ENCODE measurements at regions not wholly inside any gene's neighbourhood (a gene's known extent, or its start where the extent isn't known, plus 50 kb on each side); places are given as distances from the start of the nearest gene placed in this dataset.
A peak's percentile ranks its signal among the peaks of the same experiment; 100 is the strongest.

DNA sequence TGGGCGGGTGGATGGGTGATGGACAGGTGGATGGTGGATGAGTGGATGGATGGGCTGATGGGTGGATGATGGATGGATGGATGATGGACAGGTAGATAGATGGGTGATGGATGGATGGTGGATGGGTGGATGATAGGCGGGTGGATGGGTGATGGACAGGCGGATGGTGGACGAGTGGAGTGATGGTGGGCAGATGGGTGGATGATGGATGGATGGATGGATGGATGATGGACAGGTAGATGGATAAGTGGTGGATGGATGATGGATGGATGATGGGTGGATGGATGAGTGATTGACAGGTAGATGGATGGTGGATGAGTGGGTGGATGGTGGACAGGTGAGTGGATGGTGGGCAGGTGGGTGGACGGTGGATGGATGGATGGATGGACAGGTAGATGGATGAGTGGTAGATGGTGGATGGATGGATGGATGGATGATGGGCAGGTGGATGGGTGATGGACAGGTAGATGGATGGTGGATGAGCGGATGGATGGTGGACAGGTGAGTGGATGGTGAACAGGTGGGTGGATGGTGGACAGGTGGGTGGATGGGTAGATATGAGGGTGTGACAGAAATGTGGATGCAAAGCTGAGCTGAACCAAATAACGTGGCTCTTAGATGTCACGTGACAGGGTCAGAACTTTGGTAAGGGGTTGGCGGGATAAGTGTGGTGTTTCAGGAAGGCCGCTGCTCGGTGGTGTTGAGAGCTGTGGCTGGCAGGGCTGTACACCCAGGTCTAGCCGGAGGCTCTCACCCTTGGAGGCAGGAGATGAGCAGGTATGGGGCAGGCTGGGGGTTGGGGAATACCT is 234.3 kb upstream of the CIBAR2 start:
- H3K9me3 ChIP-seq = no peaks in the 10 kb centered on the region
- no peaks in the 10 kb centered on the region for H3K27me3 ChIP-seq
- intact Hi-C loops (cut with DNase I) = no loop called here
- no peak overlapping the region for H3K4me3 ChIP-seq
- no peak for FAIRE-seq
- ATAC-seq = no peak
- H3K36me3 ChIP-seq = no peaks in the 10 kb centered on the region
- 92 to 97% methylated on average over 12 of the region's 12 CpGs for WGBS, 2 donors
- no peak for DNase-seq
- H3K27ac ChIP-seq = no peak overlapping the region
- TF ChIP-seq, protein P1, sequence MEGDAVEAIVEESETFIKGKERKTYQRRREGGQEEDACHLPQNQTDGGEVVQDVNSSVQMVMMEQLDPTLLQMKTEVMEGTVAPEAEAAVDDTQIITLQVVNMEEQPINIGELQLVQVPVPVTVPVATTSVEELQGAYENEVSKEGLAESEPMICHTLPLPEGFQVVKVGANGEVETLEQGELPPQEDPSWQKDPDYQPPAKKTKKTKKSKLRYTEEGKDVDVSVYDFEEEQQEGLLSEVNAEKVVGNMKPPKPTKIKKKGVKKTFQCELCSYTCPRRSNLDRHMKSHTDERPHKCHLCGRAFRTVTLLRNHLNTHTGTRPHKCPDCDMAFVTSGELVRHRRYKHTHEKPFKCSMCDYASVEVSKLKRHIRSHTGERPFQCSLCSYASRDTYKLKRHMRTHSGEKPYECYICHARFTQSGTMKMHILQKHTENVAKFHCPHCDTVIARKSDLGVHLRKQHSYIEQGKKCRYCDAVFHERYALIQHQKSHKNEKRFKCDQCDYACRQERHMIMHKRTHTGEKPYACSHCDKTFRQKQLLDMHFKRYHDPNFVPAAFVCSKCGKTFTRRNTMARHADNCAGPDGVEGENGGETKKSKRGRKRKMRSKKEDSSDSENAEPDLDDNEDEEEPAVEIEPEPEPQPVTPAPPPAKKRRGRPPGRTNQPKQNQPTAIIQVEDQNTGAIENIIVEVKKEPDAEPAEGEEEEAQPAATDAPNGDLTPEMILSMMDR (IDR thresholded peaks at IDR 0.05) = no peak
- peaks cover 11 to 20% (median 16%) of the 10 kb centered on the region in 3 donors for H3K4me1 ChIP-seq

DNA sequence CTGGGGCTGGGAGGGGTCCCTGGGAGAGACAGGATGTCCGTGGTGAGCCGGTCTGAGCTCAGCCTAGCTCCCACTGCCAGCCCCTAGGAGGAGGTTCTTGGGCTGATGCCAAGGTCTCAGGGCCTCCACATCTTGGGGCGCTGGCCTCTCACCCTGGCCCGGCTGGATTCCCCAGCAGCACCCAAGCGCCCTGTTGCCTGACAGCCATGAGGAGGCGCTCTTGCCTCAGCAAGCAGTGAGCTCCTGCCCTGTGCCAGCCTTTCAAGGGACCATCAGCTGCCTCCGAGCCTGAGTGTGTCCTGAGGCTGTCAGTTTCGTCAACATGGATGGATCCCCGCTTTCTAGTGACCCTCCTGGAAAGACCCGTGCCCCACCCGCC is 234.9 kb upstream of the CIBAR2 start:
- 82 to 83% methylated on average over 10 to 11 of the region's 11 CpGs for WGBS, 2 donors
- DNase-seq (peak in 2 of 6 donors; percentile 65 to 78), FAIRE-seq (no peak), ATAC-seq (no peak)
- H3K4me3 ChIP-seq = no peak overlapping the region
- intact Hi-C loops (cut with DNase I) = no loop called here
- no peaks in the 10 kb centered on the region for H3K36me3 ChIP-seq
- H3K4me1 ChIP-seq = peaks cover 11 to 20% (median 19%) of the 10 kb centered on the region in 3 donors
- H3K27ac ChIP-seq = no peak overlapping the region
- no peaks in the 10 kb centered on the region for H3K9me3 ChIP-seq
- TF ChIP-seq, protein P1 (IDR thresholded peaks at IDR 0.05) = no peak
- no peaks in the 10 kb centered on the region for H3K27me3 ChIP-seq

DNA sequence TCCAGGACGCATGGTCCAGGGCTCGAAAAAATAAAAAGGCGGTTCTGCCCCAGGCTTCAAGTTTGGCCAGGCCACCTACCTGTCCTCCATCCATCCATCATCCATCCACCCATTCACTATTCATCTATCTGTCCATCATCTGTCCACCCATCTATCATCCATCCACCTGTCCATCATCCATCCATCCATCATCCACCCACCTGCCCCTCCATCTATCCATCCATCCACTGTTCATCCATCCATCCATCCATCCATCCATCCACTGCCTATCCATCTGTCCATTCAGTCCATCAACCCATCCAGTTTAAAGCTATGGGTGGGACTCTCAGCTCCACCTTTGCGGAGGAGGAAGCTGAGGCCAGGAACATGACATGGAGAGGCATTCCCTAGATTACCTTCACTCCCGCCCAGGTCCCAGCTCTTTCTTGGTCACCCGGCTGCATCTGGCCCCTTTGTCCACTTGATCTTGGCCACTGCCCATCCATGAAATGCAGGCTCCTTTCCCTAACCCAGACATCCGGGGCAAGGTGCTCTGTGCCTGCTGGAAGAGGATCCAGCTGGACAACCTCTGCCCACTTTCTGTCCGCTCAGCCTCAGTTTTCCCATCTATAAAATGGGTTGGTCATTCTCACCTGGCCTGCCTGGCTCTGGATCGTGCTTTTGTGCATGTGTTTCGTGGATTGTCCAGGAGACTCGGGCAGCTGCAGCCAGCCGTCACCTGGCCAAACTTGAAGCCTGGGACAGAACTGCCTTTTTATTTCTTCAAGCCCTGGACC is 236.0 kb upstream of the CIBAR2 start:
- no peak for DNase-seq
- Histone ChIP-seq H3K9me3 (no peaks in the 10 kb centered on the region), H3K27me3 (no peaks in the 10 kb centered on the region), H3K4me3 (no peak overlapping the region), H3K36me3 (no peaks in the 10 kb centered on the region), H3K4me1 (peaks cover 11 to 22% (median 20%) of the 10 kb centered on the region in 3 donors), H3K27ac (no peak overlapping the region)
- FAIRE-seq = no peak
- ATAC-seq = no peak
- intact Hi-C loops (cut with DNase I) = no loop called here
- TF ChIP-seq, protein P1 (IDR thresholded peaks at IDR 0.05) = no peak
- 94 to 95% methylated on average over 12 of the region's 12 CpGs for WGBS, 2 donors

DNA sequence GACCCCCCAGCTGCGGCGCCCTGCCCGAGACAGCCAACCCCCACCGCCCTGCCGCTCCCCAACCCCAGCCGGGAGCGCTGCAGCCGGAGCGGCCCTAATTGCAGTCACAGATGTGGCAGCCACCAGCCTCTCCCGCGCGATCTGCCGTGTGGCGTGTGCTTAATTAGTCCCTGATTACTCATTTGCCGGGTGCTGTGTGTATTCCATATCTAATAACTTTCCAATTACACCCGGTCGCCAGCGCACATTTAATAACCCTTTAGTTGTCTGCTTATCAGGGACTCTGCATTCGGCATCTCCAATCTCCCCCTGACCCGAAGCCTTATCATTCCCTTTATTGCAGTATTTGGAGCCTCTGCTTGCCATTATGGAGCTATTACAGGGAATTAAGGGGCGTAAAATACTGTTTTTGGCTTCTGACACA is 236.7 kb upstream of the CIBAR2 start:
- TF ChIP-seq, protein P1 (IDR thresholded peaks at IDR 0.05) = no peak
- 68 to 72% methylated on average over 21 of the region's 21 CpGs for WGBS, 2 donors
- Histone ChIP-seq H3K27ac (no peak overlapping the region), H3K27me3 (no peaks in the 10 kb centered on the region), H3K36me3 (no peaks in the 10 kb centered on the region), H3K9me3 (no peaks in the 10 kb centered on the region), H3K4me3 (no peak overlapping the region), H3K4me1 (peaks cover 11 to 22% (median 20%) of the 10 kb centered on the region in 3 donors)
- ATAC-seq (no peak), DNase-seq (peak in 1 of 6 donors; percentile 62), FAIRE-seq (no peak)
- intact Hi-C loops (cut with DNase I) = no loop called here

Measured in pancreas (tissue), 10 donors.